ENCODE measurements at regions not wholly inside any gene's neighbourhood (a gene's known extent, or its start where the extent isn't known, plus 50 kb on each side); places are given as distances from the start of the nearest gene placed in this dataset.
A peak's percentile ranks its signal among the peaks of the same experiment; 100 is the strongest.
"Not testable (repeated sequence)": the region's sequence is repeated elsewhere in the genome, so short reads cannot be mapped to it uniquely, and the experiment has no call there.

GRCh38 chrX:75673468-75673867 is 111.6 kb downstream of the MAGEE2 start:
- DNase-seq: no peak

- DNase-seq: no peak
Observed at GRCh38 chrX:75655627-75656026, 129.4 kb downstream of the MAGEE2 start.

- no peak for DNase-seq
Observed at GRCh38 chrX:75649829-75650228, 127.0 kb upstream of the ZDHHC15 start.

- DNase-seq: no peak
Observed at GRCh38 chrX:75648803-75649588, 126.2 kb upstream of the ZDHHC15 start.

GRCh38 chrX:75642811-75643361 is 120.0 kb upstream of the ZDHHC15 start:
- no peak for DNase-seq

- no peak for DNase-seq
Observed at GRCh38 chrX:75638332-75638731, 115.5 kb upstream of the ZDHHC15 start.

- no peak for DNase-seq
Observed at GRCh38 chrX:75625232-75625631, 102.4 kb upstream of the ZDHHC15 start.

GRCh38 chrX:75623535-75623934 is 100.7 kb upstream of the ZDHHC15 start:
- no peak for DNase-seq

- no peak for DNase-seq
Observed at GRCh38 chrX:75609406-75609805, 86.6 kb upstream of the ZDHHC15 start.

GRCh38 chrX:75603833-75604232 is 81.0 kb upstream of the ZDHHC15 start:
- DNase-seq: peak; percentile 42

- not testable (repeated sequence) for DNase-seq
Observed at GRCh38 chrX:75602022-75602421, 79.2 kb upstream of the ZDHHC15 start.

GRCh38 chrX:75596178-75596577 is 73.3 kb upstream of the ZDHHC15 start:
- DNase-seq: no peak

- DNase-seq: not testable (repeated sequence)
Observed at GRCh38 chrX:75593186-75593585, 70.3 kb upstream of the ZDHHC15 start.

- no peak for DNase-seq
Observed at GRCh38 chrX:75582511-75582910, 59.7 kb upstream of the ZDHHC15 start.

Measured in dermis blood vessel endothelial cell (primary cell).